PC-3 (cell line): ENCODE measurements at regions not wholly inside any gene's neighbourhood (a gene's known extent, or its start where the extent isn't known, plus 50 kb on each side); places are given as distances from the start of the nearest gene placed in this dataset.
"Not testable (repeated sequence)": the region's sequence is repeated elsewhere in the genome, so short reads cannot be mapped to it uniquely, and the experiment has no call there.

Experiments
- EZH2phosphoT487 ChIP-seq: fragments of 300-600 bp; sonication (generic); IDR thresholded peaks from 2 replicates; pipeline ENCODE4 v1.6.1; 2018; ENCODE audit warnings: mild to moderate bottlenecking, antibody characterized with exemption, low read length, borderline replicate concordance
- TF ChIP-seq, protein P1 (sequence below): fragments of 300-600 bp; sonication (generic); conservative IDR thresholded peaks from 2 replicates; pipeline ENCODE4 v1.5.1; 2017; ENCODE audit warnings: antibody characterized with exemption, low read depth, mild to moderate bottlenecking, low read length

- TF ChIP-seq, protein P1, sequence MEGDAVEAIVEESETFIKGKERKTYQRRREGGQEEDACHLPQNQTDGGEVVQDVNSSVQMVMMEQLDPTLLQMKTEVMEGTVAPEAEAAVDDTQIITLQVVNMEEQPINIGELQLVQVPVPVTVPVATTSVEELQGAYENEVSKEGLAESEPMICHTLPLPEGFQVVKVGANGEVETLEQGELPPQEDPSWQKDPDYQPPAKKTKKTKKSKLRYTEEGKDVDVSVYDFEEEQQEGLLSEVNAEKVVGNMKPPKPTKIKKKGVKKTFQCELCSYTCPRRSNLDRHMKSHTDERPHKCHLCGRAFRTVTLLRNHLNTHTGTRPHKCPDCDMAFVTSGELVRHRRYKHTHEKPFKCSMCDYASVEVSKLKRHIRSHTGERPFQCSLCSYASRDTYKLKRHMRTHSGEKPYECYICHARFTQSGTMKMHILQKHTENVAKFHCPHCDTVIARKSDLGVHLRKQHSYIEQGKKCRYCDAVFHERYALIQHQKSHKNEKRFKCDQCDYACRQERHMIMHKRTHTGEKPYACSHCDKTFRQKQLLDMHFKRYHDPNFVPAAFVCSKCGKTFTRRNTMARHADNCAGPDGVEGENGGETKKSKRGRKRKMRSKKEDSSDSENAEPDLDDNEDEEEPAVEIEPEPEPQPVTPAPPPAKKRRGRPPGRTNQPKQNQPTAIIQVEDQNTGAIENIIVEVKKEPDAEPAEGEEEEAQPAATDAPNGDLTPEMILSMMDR: not testable (repeated sequence)
- not testable (repeated sequence) for TF ChIP-seq EZH2phosphoT487
These were observed 485.1 kb upstream of the GRIN3A start for GRCh38 chr9:102223320-102224136.
